ENCODE measurements at regions not wholly inside any gene's neighbourhood (a gene's known extent, or its start where the extent isn't known, plus 50 kb on each side); places are given as distances from the start of the nearest gene placed in this dataset.

DNA sequence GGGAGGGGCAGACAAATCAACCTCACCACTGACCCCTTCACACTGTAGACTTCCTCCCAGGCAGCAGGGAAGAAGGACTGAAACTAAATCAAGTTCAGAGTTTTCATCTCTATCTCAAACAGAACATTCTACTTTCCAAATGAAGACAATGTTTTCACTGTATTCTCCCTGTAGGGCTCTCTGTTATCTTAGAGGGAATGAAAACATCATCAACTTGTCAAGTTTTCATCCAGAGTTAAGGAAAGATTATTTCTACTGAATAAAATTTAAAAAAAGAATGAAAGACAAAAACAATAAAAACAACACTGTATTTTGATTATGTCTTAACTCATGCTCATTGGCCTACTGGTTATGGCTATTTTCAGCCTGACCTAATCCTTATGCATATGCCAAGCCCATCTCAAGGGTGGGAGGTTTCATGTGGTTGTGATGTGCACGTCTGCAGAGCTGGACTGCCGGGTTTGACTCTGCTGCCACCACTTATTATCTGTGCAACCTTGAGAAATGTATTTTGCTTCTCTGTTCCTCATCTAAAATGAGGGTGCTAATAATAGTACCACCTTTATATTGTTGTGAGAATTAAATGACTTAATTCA, 152.0 kb upstream of the AVPR1A start:
- H3K9me3 ChIP-seq (ENCODE audit: insufficient read depth, low read length, severe bottlenecking) = no peaks in the 10 kb centered on the region
- DNase-seq (no peak), ATAC-seq (ENCODE audit: insufficient read depth, low read depth) (peak; percentile 24; the same call in 1 of the 3 replicates)
- H3K4me3 ChIP-seq (ENCODE audit: low read depth in 1 of 2, low read length in 2 of 2) = peak overlapping the region in 1 of 2 experiments; percentile 2; a peak in 1 of 4 replicates
- no peaks in the 10 kb centered on the region for H4K20me1 ChIP-seq (ENCODE audit: insufficient read depth, low read length)
- peak overlapping the region; percentile 47; the same call in 1 of the 2 replicates for H3K4me2 ChIP-seq (ENCODE audit: insufficient read depth, low read length)
- H3K27ac ChIP-seq (ENCODE audit: low read length) = peak overlapping the region; percentile 69
- no peak overlapping the region for H2AFZ ChIP-seq (ENCODE audit: low read depth, low read length)
- H3K9ac ChIP-seq (ENCODE audit: low read depth, low read length) = peak overlapping the region; percentile 27; the same call in 1 of the 2 replicates
- no peaks in the 10 kb centered on the region for H3K79me2 ChIP-seq (ENCODE audit: insufficient read depth, low read length)
- H3K27me3 ChIP-seq (ENCODE audit: insufficient read depth, low read length, poor library complexity) = no peaks in the 10 kb centered on the region
- TF ChIP-seq, protein P1, sequence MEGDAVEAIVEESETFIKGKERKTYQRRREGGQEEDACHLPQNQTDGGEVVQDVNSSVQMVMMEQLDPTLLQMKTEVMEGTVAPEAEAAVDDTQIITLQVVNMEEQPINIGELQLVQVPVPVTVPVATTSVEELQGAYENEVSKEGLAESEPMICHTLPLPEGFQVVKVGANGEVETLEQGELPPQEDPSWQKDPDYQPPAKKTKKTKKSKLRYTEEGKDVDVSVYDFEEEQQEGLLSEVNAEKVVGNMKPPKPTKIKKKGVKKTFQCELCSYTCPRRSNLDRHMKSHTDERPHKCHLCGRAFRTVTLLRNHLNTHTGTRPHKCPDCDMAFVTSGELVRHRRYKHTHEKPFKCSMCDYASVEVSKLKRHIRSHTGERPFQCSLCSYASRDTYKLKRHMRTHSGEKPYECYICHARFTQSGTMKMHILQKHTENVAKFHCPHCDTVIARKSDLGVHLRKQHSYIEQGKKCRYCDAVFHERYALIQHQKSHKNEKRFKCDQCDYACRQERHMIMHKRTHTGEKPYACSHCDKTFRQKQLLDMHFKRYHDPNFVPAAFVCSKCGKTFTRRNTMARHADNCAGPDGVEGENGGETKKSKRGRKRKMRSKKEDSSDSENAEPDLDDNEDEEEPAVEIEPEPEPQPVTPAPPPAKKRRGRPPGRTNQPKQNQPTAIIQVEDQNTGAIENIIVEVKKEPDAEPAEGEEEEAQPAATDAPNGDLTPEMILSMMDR (IDR thresholded peaks at IDR 0.05; ENCODE audit: borderline replicate concordance, extremely low read depth, low read length, poor library complexity, severe bottlenecking) = no peak
- TF ChIP-seq EZH2 (IDR thresholded peaks at IDR 0.05; ENCODE audit: borderline replicate concordance, low read depth, low read length, severe bottlenecking) = no peak
- H3K36me3 ChIP-seq (ENCODE audit: insufficient read depth, low read length) = no peaks in the 10 kb centered on the region
- H3K4me1 ChIP-seq (ENCODE audit: insufficient read depth, low read length) = peaks cover 70% of the 10 kb centered on the region

DNA sequence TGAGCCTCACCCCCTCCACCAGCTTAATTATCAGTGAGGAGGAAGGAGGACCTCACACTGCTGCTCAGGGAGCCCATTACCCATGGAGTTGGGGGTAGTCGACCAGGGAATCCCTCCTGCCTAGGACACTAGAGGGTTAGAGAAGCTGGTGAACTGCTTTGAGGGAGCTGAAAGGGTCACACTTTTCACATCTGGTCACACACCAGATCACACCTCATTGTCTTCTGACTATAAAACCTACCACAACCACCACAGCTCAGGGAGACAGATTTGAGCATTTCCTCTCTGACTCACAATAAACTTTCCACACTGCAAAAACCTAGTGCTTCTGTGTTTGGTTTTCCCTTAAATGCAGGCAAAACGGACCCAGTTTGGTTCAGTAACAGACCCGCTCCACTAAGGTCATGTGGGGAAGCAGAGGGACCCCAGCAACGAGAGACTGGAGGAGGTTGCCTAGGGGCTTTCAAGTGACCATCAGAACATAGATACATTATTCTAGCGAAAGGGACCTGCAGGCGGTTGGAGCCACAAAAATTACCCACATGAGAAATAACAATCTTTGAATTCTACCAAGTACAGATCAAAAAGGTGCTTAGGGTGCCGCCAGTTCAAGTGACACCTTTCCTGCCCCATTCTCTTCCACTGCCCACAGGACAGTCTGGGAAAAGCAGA, 151.4 kb upstream of the AVPR1A start:
- no peak for TF ChIP-seq EZH2 (IDR thresholded peaks at IDR 0.05; ENCODE audit: borderline replicate concordance, low read depth, low read length, severe bottlenecking)
- TF ChIP-seq, protein P1 (IDR thresholded peaks at IDR 0.05; ENCODE audit: borderline replicate concordance, extremely low read depth, low read length, poor library complexity, severe bottlenecking) = no peak
- H3K9ac ChIP-seq (ENCODE audit: low read depth, low read length) = peak overlapping the region; percentile 27
- no peak overlapping the region for H2AFZ ChIP-seq (ENCODE audit: low read depth, low read length)
- peak overlapping the region; percentile 69 for H3K27ac ChIP-seq (ENCODE audit: low read length)
- no peaks in the 10 kb centered on the region for H3K27me3 ChIP-seq (ENCODE audit: insufficient read depth, low read length, poor library complexity)
- H3K79me2 ChIP-seq (ENCODE audit: insufficient read depth, low read length) = no peaks in the 10 kb centered on the region
- no peaks in the 10 kb centered on the region for H3K9me3 ChIP-seq (ENCODE audit: insufficient read depth, low read length, severe bottlenecking)
- peaks cover 64% of the 10 kb centered on the region for H3K4me1 ChIP-seq (ENCODE audit: insufficient read depth, low read length)
- H3K4me3 ChIP-seq (ENCODE audit: low read depth in 1 of 2, low read length in 2 of 2) = no peak overlapping the region
- no peaks in the 10 kb centered on the region for H4K20me1 ChIP-seq (ENCODE audit: insufficient read depth, low read length)
- ATAC-seq (ENCODE audit: insufficient read depth, low read depth) (peak; percentile 77), DNase-seq (no peak)
- H3K4me2 ChIP-seq (ENCODE audit: insufficient read depth, low read length) = peak overlapping the region; percentile 47
- H3K36me3 ChIP-seq (ENCODE audit: insufficient read depth, low read length) = no peaks in the 10 kb centered on the region

DNA sequence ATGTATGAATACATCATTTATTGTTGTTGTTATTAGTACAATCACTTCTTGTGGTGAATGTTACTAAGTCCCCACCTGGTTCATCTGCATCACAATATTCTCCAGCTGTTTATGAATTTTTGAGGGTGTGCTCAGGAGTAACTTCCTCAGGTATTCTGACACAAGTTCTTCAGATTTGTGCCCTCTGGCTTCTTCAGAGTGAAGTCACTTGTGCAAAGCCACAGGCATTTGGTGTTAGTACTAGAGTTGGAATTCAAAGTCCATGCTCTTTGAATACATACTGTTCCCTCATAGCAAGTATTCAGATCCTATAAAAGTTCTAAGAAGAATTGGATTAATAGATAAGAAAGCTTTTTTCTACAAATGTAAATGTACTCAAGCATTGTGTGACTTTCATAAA, 150.3 kb upstream of the AVPR1A start:
- H3K9me3 ChIP-seq (ENCODE audit: insufficient read depth, low read length, severe bottlenecking) = no peaks in the 10 kb centered on the region
- H3K79me2 ChIP-seq (ENCODE audit: insufficient read depth, low read length) = no peaks in the 10 kb centered on the region
- no peaks in the 10 kb centered on the region for H3K36me3 ChIP-seq (ENCODE audit: insufficient read depth, low read length)
- peak overlapping the region; percentile 69 for H3K27ac ChIP-seq (ENCODE audit: low read length)
- no peak for DNase-seq
- H3K4me2 ChIP-seq (ENCODE audit: insufficient read depth, low read length) = no peak overlapping the region
- peaks cover 53% of the 10 kb centered on the region for H3K4me1 ChIP-seq (ENCODE audit: insufficient read depth, low read length)
- ATAC-seq (ENCODE audit: insufficient read depth, low read depth) = no peak
- H4K20me1 ChIP-seq (ENCODE audit: insufficient read depth, low read length) = no peaks in the 10 kb centered on the region
- no peaks in the 10 kb centered on the region for H3K27me3 ChIP-seq (ENCODE audit: insufficient read depth, low read length, poor library complexity)
- no peak overlapping the region for H3K4me3 ChIP-seq (ENCODE audit: low read depth in 1 of 2, low read length in 2 of 2)
- no peak overlapping the region for H3K9ac ChIP-seq (ENCODE audit: low read depth, low read length)
- TF ChIP-seq, protein P1 (IDR thresholded peaks at IDR 0.05; ENCODE audit: borderline replicate concordance, extremely low read depth, low read length, poor library complexity, severe bottlenecking) = no peak
- no peak for TF ChIP-seq EZH2 (IDR thresholded peaks at IDR 0.05; ENCODE audit: borderline replicate concordance, low read depth, low read length, severe bottlenecking)
- no peak overlapping the region for H2AFZ ChIP-seq (ENCODE audit: low read depth, low read length)

Data from DND-41 (cell line).